ENCODE measurements at regions not wholly inside any gene's neighbourhood (a gene's known extent, or its start where the extent isn't known, plus 50 kb on each side); places are given as distances from the start of the nearest gene placed in this dataset.

GRCh38 chr13:26459276-26460131, 98.0 kb upstream of the WASF3 start:
- WGBS (ENCODE audit: missing lambda C conversion rate) = 23% methylated on average over 8 of the region's 9 CpGs
- ChIA-PET POLR2A (no interaction called here), CTCF (no interaction called here)
- Histone ChIP-seq H3K4me3 (no peak overlapping the region), H3K9me3 (no peaks in the 10 kb centered on the region), H3K4me2 (no peak overlapping the region), H3K4me1 (no peaks in the 10 kb centered on the region), H3K27ac (no peak overlapping the region)
- TF ChIP-seq GATA3 (IDR thresholded peaks at IDR 0.05; ENCODE audit: borderline replicate concordance) (no peak), MAFK (IDR thresholded peaks at IDR 0.05; ENCODE audit: partially characterized antibody) (no peak), BHLHE40 (IDR thresholded peaks at IDR 0.05; ENCODE audit: low read depth, low read length) (no peak), ELK1 (IDR thresholded peaks at IDR 0.05; ENCODE audit: low read depth, low read length) (no peak), NPAS2 (CRISPR knock-in tag; IDR thresholded peaks at IDR 0.05; ENCODE audit: borderline replicate concordance) (no peak), EHMT2 (IDR thresholded peaks at IDR 0.05; ENCODE audit: low read depth) (no peak), FOSB (CRISPR knock-in tag; IDR thresholded peaks at IDR 0.05) (no peak), NR3C1 (IDR thresholded peaks at IDR 0.05) (no peak), ESRRA (IDR thresholded peaks at IDR 0.05; ENCODE audit: borderline replicate concordance, low read length) (no peak), RNF2 (IDR thresholded peaks at IDR 0.05; ENCODE audit: borderline replicate concordance, low read depth) (no peak), HDAC2 (IDR thresholded peaks at IDR 0.05) (no peak), HOXA7 (CRISPR knock-in tag; IDR thresholded peaks at IDR 0.05) (no peak), EHF (CRISPR knock-in tag; IDR thresholded peaks at IDR 0.05) (no peak)
- TF ChIP-seq, protein P1, sequence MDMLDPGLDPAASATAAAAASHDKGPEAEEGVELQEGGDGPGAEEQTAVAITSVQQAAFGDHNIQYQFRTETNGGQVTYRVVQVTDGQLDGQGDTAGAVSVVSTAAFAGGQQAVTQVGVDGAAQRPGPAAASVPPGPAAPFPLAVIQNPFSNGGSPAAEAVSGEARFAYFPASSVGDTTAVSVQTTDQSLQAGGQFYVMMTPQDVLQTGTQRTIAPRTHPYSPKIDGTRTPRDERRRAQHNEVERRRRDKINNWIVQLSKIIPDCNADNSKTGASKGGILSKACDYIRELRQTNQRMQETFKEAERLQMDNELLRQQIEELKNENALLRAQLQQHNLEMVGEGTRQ (IDR thresholded peaks at IDR 0.05) = no peak
- DNase-seq (ENCODE audit: low read depth in 1 of 2, low spot score in 1 of 2) = no peak
- no peak for FAIRE-seq
- no peak for ATAC-seq

DNA sequence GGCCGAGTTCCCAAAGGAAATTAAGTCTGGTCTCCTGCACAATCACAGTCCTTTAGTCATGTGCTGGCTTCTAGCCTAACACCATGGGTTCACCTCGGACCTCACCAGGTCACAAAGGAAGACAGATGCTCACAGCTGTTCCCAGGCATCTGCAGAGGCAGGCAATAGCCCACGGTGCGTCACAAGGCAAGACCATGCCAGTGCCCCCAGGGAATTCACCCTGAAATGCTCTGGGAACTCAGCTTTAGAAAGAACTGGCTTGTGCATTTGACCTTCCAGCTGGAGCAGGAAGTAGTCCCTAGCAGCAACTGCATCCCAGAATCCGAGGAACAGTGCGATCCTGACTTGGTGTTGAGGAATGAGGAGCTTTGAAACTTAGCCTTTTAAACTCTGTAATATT, 96.8 kb upstream of the WASF3 start:
- POLR2A ChIA-PET = no interaction called here
- DNase-seq (ENCODE audit: low read depth in 1 of 2, low spot score in 1 of 2) (no peak), ATAC-seq (no peak), FAIRE-seq (no peak)
- H3K4me2 ChIP-seq = no peak overlapping the region
- H3K4me1 ChIP-seq = no peaks in the 10 kb centered on the region
- H3K4me3 ChIP-seq = no peak overlapping the region
- no peaks in the 10 kb centered on the region for H3K9me3 ChIP-seq
- WGBS (ENCODE audit: missing lambda C conversion rate) = 39% methylated on average over 6 of the region's 6 CpGs
- H3K27ac ChIP-seq = no peak overlapping the region
- CTCF ChIA-PET = no interaction called here
- no peak for TF ChIP-seq GATA3 (IDR thresholded peaks at IDR 0.05; ENCODE audit: borderline replicate concordance)
- no peak for TF ChIP-seq REST (IDR thresholded peaks at IDR 0.05)
- no peak for TF ChIP-seq EHF (CRISPR knock-in tag; IDR thresholded peaks at IDR 0.05)
- no peak for TF ChIP-seq E2F6 (IDR thresholded peaks at IDR 0.05; ENCODE audit: borderline replicate concordance, low read depth)
- TF ChIP-seq, protein P2, sequence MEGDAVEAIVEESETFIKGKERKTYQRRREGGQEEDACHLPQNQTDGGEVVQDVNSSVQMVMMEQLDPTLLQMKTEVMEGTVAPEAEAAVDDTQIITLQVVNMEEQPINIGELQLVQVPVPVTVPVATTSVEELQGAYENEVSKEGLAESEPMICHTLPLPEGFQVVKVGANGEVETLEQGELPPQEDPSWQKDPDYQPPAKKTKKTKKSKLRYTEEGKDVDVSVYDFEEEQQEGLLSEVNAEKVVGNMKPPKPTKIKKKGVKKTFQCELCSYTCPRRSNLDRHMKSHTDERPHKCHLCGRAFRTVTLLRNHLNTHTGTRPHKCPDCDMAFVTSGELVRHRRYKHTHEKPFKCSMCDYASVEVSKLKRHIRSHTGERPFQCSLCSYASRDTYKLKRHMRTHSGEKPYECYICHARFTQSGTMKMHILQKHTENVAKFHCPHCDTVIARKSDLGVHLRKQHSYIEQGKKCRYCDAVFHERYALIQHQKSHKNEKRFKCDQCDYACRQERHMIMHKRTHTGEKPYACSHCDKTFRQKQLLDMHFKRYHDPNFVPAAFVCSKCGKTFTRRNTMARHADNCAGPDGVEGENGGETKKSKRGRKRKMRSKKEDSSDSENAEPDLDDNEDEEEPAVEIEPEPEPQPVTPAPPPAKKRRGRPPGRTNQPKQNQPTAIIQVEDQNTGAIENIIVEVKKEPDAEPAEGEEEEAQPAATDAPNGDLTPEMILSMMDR (IDR thresholded peaks at IDR 0.05) = no peak
- TF ChIP-seq RFX5 (IDR thresholded peaks at IDR 0.05) = no peak
- no peak for TF ChIP-seq TP53 (CRISPR knock-in tag; IDR thresholded peaks at IDR 0.05)
- TF ChIP-seq FOXS1 (CRISPR knock-in tag; IDR thresholded peaks at IDR 0.05) = no peak
- TF ChIP-seq NR3C1 (IDR thresholded peaks at IDR 0.05) = no peak
- no peak for TF ChIP-seq PBX3 (IDR thresholded peaks at IDR 0.05)
- no peak for TF ChIP-seq KDM1A (IDR thresholded peaks at IDR 0.05; ENCODE audit: low read depth)
- TF ChIP-seq HEYL (CRISPR knock-in tag; IDR thresholded peaks at IDR 0.05) = no peak
- TF ChIP-seq CHD2 (IDR thresholded peaks at IDR 0.05; ENCODE audit: low read length, partially characterized antibody) = no peak
- TF ChIP-seq MAZ (IDR thresholded peaks at IDR 0.05; ENCODE audit: borderline replicate concordance, low read depth, low read length) = no peak
- TF ChIP-seq NFE2L2 (conservative IDR thresholded peaks at IDR 0.05; ENCODE audit: low read length) = no peak
- TF ChIP-seq EHMT2 (IDR thresholded peaks at IDR 0.05; ENCODE audit: low read depth) = no peak
- no peak for TF ChIP-seq BHLHE40 (IDR thresholded peaks at IDR 0.05; ENCODE audit: low read depth, low read length)
- TF ChIP-seq ESRRA (IDR thresholded peaks at IDR 0.05; ENCODE audit: borderline replicate concordance, low read length) = no peak
- no peak for TF ChIP-seq MYC (IDR thresholded peaks at IDR 0.05; ENCODE audit: borderline replicate concordance, low read length)
